HEK293T (cell line): ENCODE measurements at regions not wholly inside any gene's neighbourhood (a gene's known extent, or its start where the extent isn't known, plus 50 kb on each side); places are given as distances from the start of the nearest gene placed in this dataset.

Experiments used
- CTCF ChIA-PET: fragments of 350-600 bp; formaldehyde crosslinking; extraction: SDS; loops from one replicate; lab custom pipeline; 2021; ENCODE audit warnings: antibody characterized with exemption, inconsistent platforms; lab: Yijun Ruan, JAX
- POLR2A ChIA-PET: fragments of 350-600 bp; formaldehyde crosslinking; extraction: SDS; loops from one replicate; lab custom pipeline; 2020; ENCODE audit warnings: antibody characterized with exemption, inconsistent platforms; lab: Yijun Ruan, JAX
- DNase-seq: peaks from one replicate; pipeline ENCODE4 v3.0.0; 2012; ENCODE audit warnings: mixed read lengths; ENCODE audit errors: extremely low spot score
- ARNT ChIP-seq: fragments of 450-650 bp; IDR thresholded peaks from 2 replicates; pipeline ENCODE4 v1.6.1; 2017; ENCODE audit warnings: mild to moderate bottlenecking
- BHLHE40 ChIP-seq: fragments of 450-650 bp; IDR thresholded peaks from 2 replicates; pipeline ENCODE4 v1.6.1; 2016; ENCODE audit warnings: mild to moderate bottlenecking, moderate library complexity, borderline replicate concordance
- CTBP1 ChIP-seq: fragments of 450-650 bp; IDR thresholded peaks from 2 replicates; pipeline ENCODE4 v1.6.1; 2016; ENCODE audit warnings: borderline replicate concordance
- ELF4 ChIP-seq: fragments of 450-650 bp; IDR thresholded peaks from 2 replicates; pipeline ENCODE4 v1.6.1; 2017; ENCODE audit warnings: antibody characterized with exemption
- FOXA1 ChIP-seq: fragments of 450-650 bp; IDR thresholded peaks from 2 replicates; pipeline ENCODE4 v1.6.1; 2016; ENCODE audit warnings: mild to moderate bottlenecking
- FOXK2 ChIP-seq: fragments of 450-650 bp; IDR thresholded peaks from 2 replicates; pipeline ENCODE4 v1.6.1; 2016; ENCODE audit warnings: mild to moderate bottlenecking
- FOXM1 ChIP-seq: fragments of 450-650 bp; IDR thresholded peaks from 2 replicates; pipeline ENCODE4 v1.6.1; 2017; ENCODE audit warnings: mild to moderate bottlenecking, borderline replicate concordance
- HDGF ChIP-seq: fragments of 450-650 bp; IDR thresholded peaks from 2 replicates; pipeline ENCODE4 v1.6.1; 2017; ENCODE audit warnings: antibody characterized with exemption, borderline replicate concordance
- L3MBTL2 ChIP-seq: fragments of 450-650 bp; conservative IDR thresholded peaks from 2 replicates; pipeline ENCODE4 v1.6.1; 2016; ENCODE audit warnings: mild to moderate bottlenecking
- LEF1 ChIP-seq: fragments of 450-650 bp; IDR thresholded peaks from 2 replicates; pipeline ENCODE4 v1.6.1; 2017; ENCODE audit warnings: mild to moderate bottlenecking, borderline replicate concordance
- NFRKB ChIP-seq: fragments of 450-650 bp; IDR thresholded peaks from 2 replicates; pipeline ENCODE4 v1.6.1; 2016; ENCODE audit warnings: mild to moderate bottlenecking, moderate library complexity
- SP1 ChIP-seq: fragments of 450-650 bp; IDR thresholded peaks from 2 replicates; pipeline ENCODE4 v1.6.1; 2017
- SUZ12 ChIP-seq: fragments of 450-650 bp; IDR thresholded peaks from 2 replicates; pipeline ENCODE4 v1.6.1; 2016; ENCODE audit warnings: mild to moderate bottlenecking
- TARDBP ChIP-seq: fragments of 450-650 bp; IDR thresholded peaks from 2 replicates; pipeline ENCODE4 v1.6.1; 2016
- ZNF384 ChIP-seq: fragments of 450-650 bp; IDR thresholded peaks from 2 replicates; pipeline ENCODE4 v1.6.1; 2016
- TF ChIP-seq, protein P1 (sequence below): fragments of 450-650 bp; IDR thresholded peaks from 2 replicates; pipeline ENCODE4 v1.6.1; 2016

DNA sequence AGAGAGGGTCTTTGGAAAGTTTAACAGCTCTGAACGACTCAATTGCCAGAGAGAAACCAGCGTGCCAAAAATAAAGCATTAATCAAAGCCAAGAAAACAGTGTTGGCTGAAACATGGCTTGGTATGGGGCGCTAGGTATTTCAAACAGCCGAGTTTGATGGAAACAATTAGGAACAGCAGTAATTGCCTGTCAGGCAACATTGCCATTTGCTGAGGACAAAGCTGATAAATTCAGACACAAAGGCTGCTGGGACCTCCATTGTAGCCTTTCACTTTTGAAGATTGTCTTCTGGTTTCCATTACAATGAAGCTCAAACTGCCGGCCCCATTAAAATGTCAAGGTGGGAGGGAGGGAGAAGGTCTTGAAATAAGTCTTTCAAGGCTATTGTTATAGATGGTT is 125.4 kb upstream of the SPDL1 start:
- no peak for DNase-seq
- ChIA-PET CTCF (no interaction called here), POLR2A (interaction anchor here (1.5 kb wide), 1 partner anchor 16 kb away, joined by 3 read pairs; no protein-coding TSS in a partner anchor)
- TF ChIP-seq FOXA1 (no peak), BHLHE40 (no peak), ARNT (no peak), SUZ12 (no peak), FOXK2 (no peak), ZNF384 (no peak), SP1 (no peak), CTBP1 (no peak), FOXM1 (no peak), L3MBTL2 (no peak), ELF4 (no peak)
- TF ChIP-seq, protein P1, sequence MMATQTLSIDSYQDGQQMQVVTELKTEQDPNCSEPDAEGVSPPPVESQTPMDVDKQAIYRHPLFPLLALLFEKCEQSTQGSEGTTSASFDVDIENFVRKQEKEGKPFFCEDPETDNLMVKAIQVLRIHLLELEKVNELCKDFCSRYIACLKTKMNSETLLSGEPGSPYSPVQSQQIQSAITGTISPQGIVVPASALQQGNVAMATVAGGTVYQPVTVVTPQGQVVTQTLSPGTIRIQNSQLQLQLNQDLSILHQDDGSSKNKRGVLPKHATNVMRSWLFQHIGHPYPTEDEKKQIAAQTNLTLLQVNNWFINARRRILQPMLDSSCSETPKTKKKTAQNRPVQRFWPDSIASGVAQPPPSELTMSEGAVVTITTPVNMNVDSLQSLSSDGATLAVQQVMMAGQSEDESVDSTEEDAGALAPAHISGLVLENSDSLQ, result no peak

DNA sequence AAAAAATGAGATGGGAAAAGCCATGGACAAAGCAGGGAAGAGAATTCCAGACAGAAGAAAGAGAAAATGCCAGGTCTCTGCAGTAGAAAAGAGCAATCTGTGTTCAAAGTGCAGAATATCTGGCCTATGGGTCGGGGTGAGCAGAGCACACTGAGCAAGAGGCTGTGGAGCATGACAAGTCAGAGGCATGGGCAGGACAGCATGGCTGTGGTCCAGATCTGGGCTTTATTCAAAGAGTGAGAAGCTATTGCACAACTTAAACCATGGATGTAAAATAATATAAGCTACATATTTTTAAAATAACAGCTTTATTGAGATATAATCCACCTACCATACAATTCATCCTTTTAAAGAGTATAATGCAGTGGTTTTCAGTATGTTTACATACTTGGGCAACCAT is 133.1 kb upstream of the SPDL1 start:
- no peak for DNase-seq
- TF ChIP-seq HDGF (no peak), ARNT (no peak), TARDBP (no peak), LEF1 (no peak), FOXA1 (no peak), FOXM1 (no peak), NFRKB (no peak), ZNF384 (no peak), ELF4 (no peak), BHLHE40 (no peak), L3MBTL2 (no peak), CTBP1 (no peak), SP1 (no peak), SUZ12 (no peak)
- TF ChIP-seq, protein P1, result no peak
- ChIA-PET CTCF (no interaction called here), POLR2A (no interaction called here)

DNA sequence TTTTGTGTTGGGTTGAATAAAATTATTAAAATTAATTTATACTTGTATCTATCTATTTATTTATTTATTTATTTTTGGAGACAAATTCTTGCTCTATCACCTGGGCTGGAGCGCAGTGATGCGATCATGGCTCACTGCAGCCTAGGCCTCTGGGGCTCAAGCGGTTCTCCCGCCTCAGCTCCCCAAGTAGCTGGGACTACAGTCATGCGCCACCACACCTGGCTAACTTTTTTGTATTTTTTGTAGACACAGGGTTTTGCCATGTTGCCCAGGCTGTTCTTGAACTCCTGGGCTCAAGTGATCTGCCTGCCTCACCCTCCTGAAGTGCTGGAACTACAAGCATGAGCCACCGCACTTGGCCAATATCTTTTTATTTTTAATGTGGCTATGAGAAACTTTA is 134.7 kb upstream of the SPDL1 start:
- DNase-seq, result no peak
- ChIA-PET CTCF (no interaction called here), POLR2A (no interaction called here)
- TF ChIP-seq ZNF384, result no peak
- no peak for TF ChIP-seq CTBP1
- TF ChIP-seq HDGF, result no peak
- TF ChIP-seq FOXK2, result no peak
- no peak for TF ChIP-seq TARDBP
- no peak for TF ChIP-seq SP1
- TF ChIP-seq, protein P1, result no peak
- TF ChIP-seq NFRKB, result no peak
- no peak for TF ChIP-seq BHLHE40
- TF ChIP-seq ARNT, result no peak
- no peak for TF ChIP-seq LEF1
- no peak for TF ChIP-seq FOXM1
- no peak for TF ChIP-seq FOXA1
- no peak for TF ChIP-seq ELF4
- TF ChIP-seq L3MBTL2, result no peak
- no peak for TF ChIP-seq SUZ12

DNA sequence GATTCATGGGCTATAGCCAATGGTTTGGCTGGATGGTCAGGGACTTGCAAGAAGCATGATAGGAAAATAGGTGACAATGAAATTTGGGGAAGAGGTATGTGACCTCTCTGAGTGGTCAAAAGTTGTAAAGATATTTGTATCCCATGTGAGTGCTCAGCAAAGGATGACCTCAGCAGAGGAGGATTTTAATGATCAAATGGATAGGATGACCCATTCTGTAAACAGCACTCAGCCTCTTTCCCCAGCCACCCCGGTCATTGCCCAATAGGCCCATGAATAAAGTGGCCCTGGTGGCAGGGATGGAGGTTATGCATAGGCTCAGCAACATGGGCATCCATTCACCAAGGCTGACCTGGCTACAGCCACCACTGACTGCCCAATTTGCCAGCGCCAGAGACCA is 138.4 kb upstream of the SPDL1 start:
- DNase-seq, result no peak
- CTCF ChIA-PET, result no interaction called here
- POLR2A ChIA-PET, result no interaction called here
- TF ChIP-seq ELF4, result no peak
- TF ChIP-seq L3MBTL2, result no peak
- no peak for TF ChIP-seq FOXM1
- no peak for TF ChIP-seq TARDBP
- no peak for TF ChIP-seq LEF1
- no peak for TF ChIP-seq ARNT
- no peak for TF ChIP-seq BHLHE40
- no peak for TF ChIP-seq FOXK2
- no peak for TF ChIP-seq ZNF384
- TF ChIP-seq, protein P1, result no peak
- TF ChIP-seq CTBP1, result no peak
- no peak for TF ChIP-seq FOXA1
- TF ChIP-seq NFRKB, result no peak
- TF ChIP-seq SUZ12, result no peak
- no peak for TF ChIP-seq HDGF
- no peak for TF ChIP-seq SP1

DNA sequence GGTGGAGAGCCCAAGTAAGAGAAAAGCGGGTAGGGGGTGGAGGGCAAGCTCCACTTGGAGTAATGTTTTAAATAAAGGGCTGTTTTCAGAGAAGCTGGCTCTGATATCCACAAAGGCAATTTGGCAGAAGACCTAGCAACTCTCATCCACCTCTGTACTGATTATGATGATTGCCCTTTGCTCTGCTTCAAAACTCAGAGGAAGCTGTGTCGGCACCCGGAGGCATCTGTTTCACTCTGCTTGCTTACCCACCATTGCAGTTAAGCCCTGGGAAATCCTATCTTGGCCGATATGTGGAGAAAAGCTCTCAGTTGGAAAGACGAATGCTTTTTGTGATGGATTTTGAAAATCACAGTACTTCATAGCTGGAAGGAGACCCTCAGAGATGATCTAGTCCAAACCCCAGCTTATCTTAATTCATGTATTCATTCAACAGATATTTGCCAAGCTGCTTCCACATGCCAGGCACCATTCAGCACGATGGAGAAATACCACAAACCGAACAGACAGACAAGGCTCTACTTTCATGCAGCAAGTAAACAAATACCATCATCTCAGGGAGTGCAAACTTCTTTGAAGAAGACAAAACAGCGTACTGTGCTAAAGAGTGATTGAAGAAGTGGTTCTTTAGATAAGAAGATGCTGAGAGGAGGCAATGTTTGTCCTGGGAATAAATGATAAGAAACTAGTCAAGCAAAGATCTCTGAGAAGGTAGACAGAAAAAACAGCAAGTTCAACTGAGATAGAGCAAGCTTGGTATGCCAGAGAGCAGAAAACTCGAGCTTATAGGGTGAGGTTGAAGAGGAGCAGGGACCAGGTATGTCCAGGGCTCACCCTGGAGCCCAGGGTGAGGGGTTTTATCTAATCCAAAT is 140.4 kb upstream of the SPDL1 start:
- DNase-seq, result no peak
- CTCF ChIA-PET, result no interaction called here

More for the DNA sequence above, 140.4 kb upstream of the SPDL1 start:
- TF ChIP-seq FOXM1 (no peak), TARDBP (no peak)
- POLR2A ChIA-PET, result no interaction called here
